Chondrocyte (in vitro differentiated cells): ENCODE measurements at regions not wholly inside any gene's neighbourhood (a gene's known extent, or its start where the extent isn't known, plus 50 kb on each side); places are given as distances from the start of the nearest gene placed in this dataset.

Experiments
- DNase-seq: peaks from one replicate; pipeline ENCODE4 v3.0.0; 2021; ENCODE audit warnings: mixed read lengths, low spot score
- H3K27ac Mint-ChIP-seq: one replicate; pipeline ENCODE4 v1.8.0; 2021; ENCODE audit warnings: mild to moderate bottlenecking, moderate library complexity, mixed read lengths; ENCODE audit not compliant: unreplicated experiment
- H3K27me3 Mint-ChIP-seq: 2 replicates; pipeline ENCODE4 v1.8.0; 2021; ENCODE audit warnings: low read depth, mixed read lengths
- H3K36me3 Mint-ChIP-seq: 2 replicates; pipeline ENCODE4 v1.8.0; 2021; ENCODE audit warnings: low read depth, mixed read lengths
- H3K4me1 Mint-ChIP-seq: 2 replicates; pipeline ENCODE4 v1.8.0; 2021; ENCODE audit warnings: low read depth, mild to moderate bottlenecking, mixed read lengths
- H3K4me3 Mint-ChIP-seq: one replicate; pipeline ENCODE4 v1.8.0; 2021; ENCODE audit warnings: mild to moderate bottlenecking, moderate library complexity, mixed read lengths; ENCODE audit not compliant: unreplicated experiment
- H3K9me3 Mint-ChIP-seq: 2 replicates; pipeline ENCODE4 v1.8.0; 2021; ENCODE audit warnings: low read depth, mixed read lengths
- TF ChIP-seq, protein P1 (sequence below): fragments of 200-600 bp; sonication (generic); IDR thresholded peaks from 2 replicates; pipeline ENCODE4 v1.5.0; 2021; ENCODE audit warnings: antibody characterized with exemption, mild to moderate bottlenecking, moderate library complexity

DNA sequence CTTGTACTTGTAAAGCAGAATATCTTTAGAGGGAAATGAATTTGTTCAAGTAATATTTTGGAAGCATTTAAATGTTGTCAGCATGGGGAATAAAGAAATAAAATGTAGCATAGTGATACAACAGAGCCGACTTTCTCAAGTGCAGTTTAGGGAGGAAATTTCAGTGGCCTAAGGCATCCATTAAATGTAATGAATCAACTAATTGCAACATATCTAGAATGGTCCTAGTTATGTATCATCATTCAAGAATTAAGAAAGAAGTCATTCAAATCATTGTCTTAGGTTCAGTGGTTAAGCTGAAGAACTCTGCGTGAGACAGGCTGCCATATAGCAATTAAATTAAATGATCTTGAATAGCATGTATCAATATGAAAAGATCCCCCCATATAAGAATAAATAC lies 360.7 kb downstream of the TBX15 start:
- Mint-ChIP-seq H3K4me3 (no peak overlapping the region), H3K36me3 (no peaks in the 10 kb centered on the region), H3K27ac (no peak overlapping the region), H3K27me3 (no peaks in the 10 kb centered on the region), H3K9me3 (peaks cover 11% of the 10 kb centered on the region), H3K4me1 (no peaks in the 10 kb centered on the region)
- DNase-seq, result no peak
- TF ChIP-seq, protein P1, sequence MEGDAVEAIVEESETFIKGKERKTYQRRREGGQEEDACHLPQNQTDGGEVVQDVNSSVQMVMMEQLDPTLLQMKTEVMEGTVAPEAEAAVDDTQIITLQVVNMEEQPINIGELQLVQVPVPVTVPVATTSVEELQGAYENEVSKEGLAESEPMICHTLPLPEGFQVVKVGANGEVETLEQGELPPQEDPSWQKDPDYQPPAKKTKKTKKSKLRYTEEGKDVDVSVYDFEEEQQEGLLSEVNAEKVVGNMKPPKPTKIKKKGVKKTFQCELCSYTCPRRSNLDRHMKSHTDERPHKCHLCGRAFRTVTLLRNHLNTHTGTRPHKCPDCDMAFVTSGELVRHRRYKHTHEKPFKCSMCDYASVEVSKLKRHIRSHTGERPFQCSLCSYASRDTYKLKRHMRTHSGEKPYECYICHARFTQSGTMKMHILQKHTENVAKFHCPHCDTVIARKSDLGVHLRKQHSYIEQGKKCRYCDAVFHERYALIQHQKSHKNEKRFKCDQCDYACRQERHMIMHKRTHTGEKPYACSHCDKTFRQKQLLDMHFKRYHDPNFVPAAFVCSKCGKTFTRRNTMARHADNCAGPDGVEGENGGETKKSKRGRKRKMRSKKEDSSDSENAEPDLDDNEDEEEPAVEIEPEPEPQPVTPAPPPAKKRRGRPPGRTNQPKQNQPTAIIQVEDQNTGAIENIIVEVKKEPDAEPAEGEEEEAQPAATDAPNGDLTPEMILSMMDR, result no peak

DNA sequence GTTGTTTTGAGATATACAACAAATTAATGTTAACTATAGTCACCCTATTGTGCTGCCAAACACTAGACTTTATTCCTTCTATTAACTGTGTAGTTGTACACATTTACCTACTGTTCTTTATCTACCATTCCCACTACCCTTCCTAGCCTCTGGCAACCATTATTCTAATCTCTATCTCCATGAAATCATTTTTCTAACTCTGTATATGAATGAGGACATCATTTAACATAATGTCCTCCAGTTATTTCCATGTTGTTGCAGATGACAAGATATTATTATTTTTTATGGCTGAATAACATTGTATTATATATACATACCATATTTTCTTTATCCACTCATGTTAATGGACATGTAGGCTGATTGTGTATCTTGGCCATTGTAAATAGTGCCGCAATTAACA lies 366.3 kb downstream of the TBX15 start:
- no peaks in the 10 kb centered on the region for H3K36me3 Mint-ChIP-seq
- no peaks in the 10 kb centered on the region for H3K27me3 Mint-ChIP-seq
- peaks cover 10% of the 10 kb centered on the region for H3K9me3 Mint-ChIP-seq
- H3K4me3 Mint-ChIP-seq, result no peak overlapping the region
- no peaks in the 10 kb centered on the region for H3K4me1 Mint-ChIP-seq
- TF ChIP-seq, protein P1, result no peak
- no peak overlapping the region for H3K27ac Mint-ChIP-seq
- DNase-seq, result no peak

DNA sequence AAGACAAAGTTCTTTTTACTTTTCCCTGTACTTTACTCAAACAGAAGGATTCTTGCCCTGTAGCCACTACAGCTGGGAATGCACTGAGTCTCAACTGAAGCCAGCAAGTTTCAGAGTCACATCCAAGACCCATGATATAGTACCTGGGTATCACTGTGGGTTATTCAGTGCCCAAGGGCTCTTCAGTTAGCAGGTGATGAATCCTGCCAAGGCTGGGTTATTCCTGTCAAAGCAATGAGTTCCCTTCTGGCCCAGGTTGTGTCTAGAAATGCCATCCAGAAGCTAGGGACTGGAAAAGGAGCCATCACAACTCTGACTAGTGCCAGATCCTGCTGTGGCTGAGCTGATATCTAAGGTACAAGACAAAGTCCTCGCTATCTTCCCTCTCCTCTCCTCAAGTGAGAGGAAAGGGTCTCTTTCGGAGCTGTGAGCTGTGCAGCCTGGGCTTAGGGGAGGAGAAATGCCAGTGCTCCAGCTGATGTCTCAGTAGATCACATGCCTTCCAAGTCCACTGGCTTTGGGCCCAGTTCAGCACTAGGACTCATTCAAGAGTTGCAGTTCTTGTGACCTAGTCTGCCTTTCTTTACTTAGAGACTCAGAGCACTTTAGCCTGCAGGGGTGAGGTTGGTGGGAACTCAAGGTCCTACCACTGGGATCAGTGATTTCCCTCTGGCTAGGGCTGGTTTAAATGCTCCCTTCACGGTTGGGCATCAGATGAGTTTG lies 369.4 kb downstream of the TBX15 start:
- Mint-ChIP-seq H3K36me3 (no peaks in the 10 kb centered on the region), H3K27me3 (no peaks in the 10 kb centered on the region), H3K4me3 (no peak overlapping the region), H3K4me1 (no peaks in the 10 kb centered on the region), H3K9me3 (peaks cover 28% of the 10 kb centered on the region), H3K27ac (no peak overlapping the region)
- TF ChIP-seq, protein P1, result no peak
- no peak for DNase-seq

DNA sequence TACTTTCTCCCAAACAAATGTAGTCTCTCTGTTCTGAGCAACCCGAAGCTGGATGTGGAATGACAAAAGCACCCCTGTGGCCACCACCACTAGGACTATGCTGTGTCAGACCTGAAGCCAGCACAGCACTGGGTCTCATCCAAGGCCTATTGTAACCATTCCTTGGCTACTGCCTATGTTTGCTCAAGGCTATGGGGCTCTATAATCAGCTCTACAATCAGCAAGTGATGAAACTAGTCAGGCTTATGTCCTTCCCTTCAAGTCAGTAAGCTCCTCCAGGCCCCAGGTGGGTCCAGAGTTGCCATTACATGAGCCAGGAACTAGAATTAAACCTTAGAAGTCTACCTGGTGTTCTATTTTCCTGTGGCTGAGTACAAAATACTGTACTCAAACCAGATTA lies 370.2 kb downstream of the TBX15 start:
- Mint-ChIP-seq H3K27ac (no peak overlapping the region), H3K4me3 (no peak overlapping the region), H3K4me1 (no peaks in the 10 kb centered on the region), H3K36me3 (no peaks in the 10 kb centered on the region), H3K9me3 (peaks cover 34% of the 10 kb centered on the region), H3K27me3 (no peaks in the 10 kb centered on the region)
- TF ChIP-seq, protein P1, result no peak
- no peak for DNase-seq

DNA sequence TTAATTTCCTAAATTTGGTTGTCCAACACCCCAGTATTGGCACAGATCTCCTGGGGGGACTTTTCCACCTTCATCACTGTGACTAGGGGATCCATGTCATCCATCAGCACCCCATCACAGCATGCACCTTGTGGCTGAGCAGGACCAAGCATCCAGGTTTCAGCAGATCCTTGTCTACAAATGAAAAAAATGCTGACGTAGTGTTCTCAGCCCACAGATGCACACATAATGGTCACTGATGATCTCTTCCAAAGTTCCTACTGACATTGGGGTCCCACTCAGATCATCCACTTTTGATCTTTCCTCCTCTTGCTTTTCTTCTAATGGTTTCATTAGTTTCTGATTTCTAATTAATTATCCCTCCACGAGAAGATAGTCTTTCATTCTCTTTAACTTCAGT lies 373.1 kb downstream of the TBX15 start:
- no peak for DNase-seq
- H3K27me3 Mint-ChIP-seq, result no peaks in the 10 kb centered on the region
- TF ChIP-seq, protein P1, result no peak

More for the DNA sequence above, 373.1 kb downstream of the TBX15 start:
- Mint-ChIP-seq H3K27ac (no peak overlapping the region), H3K4me1 (no peaks in the 10 kb centered on the region), H3K4me3 (no peak overlapping the region), H3K9me3 (peaks cover 50% of the 10 kb centered on the region), H3K36me3 (no peaks in the 10 kb centered on the region)
